ENCODE measurements at regions not wholly inside any gene's neighbourhood (a gene's known extent, or its start where the extent isn't known, plus 50 kb on each side); places are given as distances from the start of the nearest gene placed in this dataset.

GRCh38 chr5:85278193-85278592 is 893.5 kb upstream of the EDIL3 start:
- TF ChIP-seq CTCF (IDR thresholded peaks at IDR 0.05; ENCODE audit: low read depth, low read length) (no peak), POLR2A (IDR thresholded peaks at IDR 0.05; ENCODE audit: extremely low read depth, insufficient read length) (no peak)
- TF ChIP-seq, protein P1, sequence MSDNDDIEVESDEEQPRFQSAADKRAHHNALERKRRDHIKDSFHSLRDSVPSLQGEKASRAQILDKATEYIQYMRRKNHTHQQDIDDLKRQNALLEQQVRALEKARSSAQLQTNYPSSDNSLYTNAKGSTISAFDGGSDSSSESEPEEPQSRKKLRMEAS (IDR thresholded peaks at IDR 0.05; ENCODE audit: low read depth, low read length) = no peak

All from NB4 (cell line).